Astrocyte (in vitro differentiated cells and primary cell): ENCODE measurements at regions not wholly inside any gene's neighbourhood (a gene's known extent, or its start where the extent isn't known, plus 50 kb on each side); places are given as distances from the start of the nearest gene placed in this dataset.

Experiments
- DNase-seq: peaks from one replicate; pipeline ENCODE4 v3.0.0-alpha.2; 2010; ENCODE audit warnings: low read depth
- FAIRE-seq: peaks from 2 replicates; lab custom pipeline; 2011; peaks lifted over from hg19 to GRCh38; lab: Jason Lieb, UNC
- H2AFZ ChIP-seq: 2 replicates; pipeline ENCODE4 v1.6.0; 2012; ENCODE audit warnings: low read depth, low read length, inconsistent platforms
- H3K27ac ChIP-seq: 2 replicates; pipeline ENCODE4 v1.5.1; 2011; ENCODE audit warnings: low read depth, low read length, inconsistent platforms
- H3K27me3 ChIP-seq: 2 replicates; pipeline ENCODE4 v1.6.0; 2011; ENCODE audit warnings: low read length, inconsistent platforms; ENCODE audit not compliant: insufficient read depth
- H3K36me3 ChIP-seq: 2 replicates; pipeline ENCODE4 v1.5.1; 2011; ENCODE audit warnings: low read length, inconsistent platforms; ENCODE audit not compliant: insufficient read depth
- H3K4me1 ChIP-seq: 2 replicates; pipeline ENCODE4 v1.5.1; 2011; ENCODE audit warnings: low read length, inconsistent platforms; ENCODE audit not compliant: insufficient read depth
- H3K4me2 ChIP-seq: 2 replicates; pipeline ENCODE4 v1.6.0; 2012; ENCODE audit warnings: low read length, inconsistent platforms
- H3K4me3 ChIP-seq: 2 replicates; pipeline ENCODE4 v1.5.1; 2011; ENCODE audit warnings: low read depth, mild to moderate bottlenecking, low read length, inconsistent platforms; ENCODE audit not compliant: insufficient read depth
- H3K79me2 ChIP-seq: 2 replicates; pipeline ENCODE4 v1.6.0; 2012; ENCODE audit warnings: mild to moderate bottlenecking, low read length, inconsistent platforms; ENCODE audit not compliant: insufficient read depth
- H3K9ac ChIP-seq: 2 replicates; pipeline ENCODE4 v1.6.0; 2012; ENCODE audit warnings: mild to moderate bottlenecking, low read length, inconsistent platforms
- H3K9me3 ChIP-seq: 2 replicates; pipeline ENCODE4 v1.5.1; 2012; ENCODE audit warnings: low read depth, mild to moderate bottlenecking, low read length, inconsistent platforms; ENCODE audit not compliant: insufficient read depth
- H4K20me1 ChIP-seq: 2 replicates; pipeline ENCODE4 v1.6.0; 2012; ENCODE audit warnings: low read length, inconsistent platforms; ENCODE audit not compliant: insufficient read depth
- H3K27ac Mint-ChIP-seq: one replicate; pipeline ENCODE4 v1.8.0; 2021; ENCODE audit warnings: mild to moderate bottlenecking, mixed read lengths; ENCODE audit not compliant: unreplicated experiment
- H3K27me3 Mint-ChIP-seq: one replicate; pipeline ENCODE4 v1.8.0; 2021; ENCODE audit warnings: low read depth, mixed read lengths; ENCODE audit not compliant: unreplicated experiment
- H3K36me3 Mint-ChIP-seq: one replicate; pipeline ENCODE4 v1.8.0; 2021; ENCODE audit warnings: low read depth, mixed read lengths; ENCODE audit not compliant: unreplicated experiment
- H3K4me1 Mint-ChIP-seq: one replicate; pipeline ENCODE4 v1.8.0; 2021; ENCODE audit warnings: low read depth, mixed read lengths; ENCODE audit not compliant: unreplicated experiment
- H3K4me3 Mint-ChIP-seq: one replicate; pipeline ENCODE4 v1.8.0; 2021; ENCODE audit warnings: mild to moderate bottlenecking, moderate library complexity, mixed read lengths; ENCODE audit not compliant: unreplicated experiment
- H3K9me3 Mint-ChIP-seq: one replicate; pipeline ENCODE4 v1.8.0; 2021; ENCODE audit warnings: mild to moderate bottlenecking, mixed read lengths; ENCODE audit not compliant: unreplicated experiment
- EZH2 ChIP-seq: IDR thresholded peaks from 2 replicates; pipeline ENCODE4 v1.6.1; 2012; ENCODE audit warnings: mild to moderate bottlenecking, low read length, inconsistent platforms; ENCODE audit not compliant: insufficient read depth
- TF ChIP-seq, protein P1 (sequence below): IDR thresholded peaks from 2 replicates; pipeline ENCODE4 v1.5.1; 2011; ENCODE audit warnings: low read depth, mild to moderate bottlenecking, inconsistent platforms, low read length, moderate library complexity; ENCODE audit not compliant: insufficient read depth

- FAIRE-seq (no peak), DNase-seq (no peak)
- Histone ChIP-seq H3K79me2 (no peaks in the 10 kb centered on the region), H2AFZ (no peak overlapping the region), H3K4me3 (no peak overlapping the region), H3K27ac (no peak overlapping the region), H4K20me1 (no peaks in the 10 kb centered on the region), H3K9me3 (no peaks in the 10 kb centered on the region), H3K27me3 (peaks cover 11% of the 10 kb centered on the region), H3K36me3 (no peaks in the 10 kb centered on the region), H3K9ac (no peak overlapping the region), H3K4me2 (no peak overlapping the region), H3K4me1 (no peaks in the 10 kb centered on the region)
- H3K36me3 Mint-ChIP-seq = no peaks in the 10 kb centered on the region
- H3K27ac Mint-ChIP-seq = no peak overlapping the region
- H3K4me3 Mint-ChIP-seq = no peak overlapping the region
- H3K4me1 Mint-ChIP-seq = peaks cover 6% of the 10 kb centered on the region
- H3K9me3 Mint-ChIP-seq = no peaks in the 10 kb centered on the region
- H3K27me3 Mint-ChIP-seq = peaks cover 14% of the 10 kb centered on the region
- no peak for TF ChIP-seq EZH2
- TF ChIP-seq, protein P1, sequence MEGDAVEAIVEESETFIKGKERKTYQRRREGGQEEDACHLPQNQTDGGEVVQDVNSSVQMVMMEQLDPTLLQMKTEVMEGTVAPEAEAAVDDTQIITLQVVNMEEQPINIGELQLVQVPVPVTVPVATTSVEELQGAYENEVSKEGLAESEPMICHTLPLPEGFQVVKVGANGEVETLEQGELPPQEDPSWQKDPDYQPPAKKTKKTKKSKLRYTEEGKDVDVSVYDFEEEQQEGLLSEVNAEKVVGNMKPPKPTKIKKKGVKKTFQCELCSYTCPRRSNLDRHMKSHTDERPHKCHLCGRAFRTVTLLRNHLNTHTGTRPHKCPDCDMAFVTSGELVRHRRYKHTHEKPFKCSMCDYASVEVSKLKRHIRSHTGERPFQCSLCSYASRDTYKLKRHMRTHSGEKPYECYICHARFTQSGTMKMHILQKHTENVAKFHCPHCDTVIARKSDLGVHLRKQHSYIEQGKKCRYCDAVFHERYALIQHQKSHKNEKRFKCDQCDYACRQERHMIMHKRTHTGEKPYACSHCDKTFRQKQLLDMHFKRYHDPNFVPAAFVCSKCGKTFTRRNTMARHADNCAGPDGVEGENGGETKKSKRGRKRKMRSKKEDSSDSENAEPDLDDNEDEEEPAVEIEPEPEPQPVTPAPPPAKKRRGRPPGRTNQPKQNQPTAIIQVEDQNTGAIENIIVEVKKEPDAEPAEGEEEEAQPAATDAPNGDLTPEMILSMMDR = no peak
These were observed 415.8 kb downstream of the PREX1 start for GRCh38 chr20:48411919-48412522.

- Histone ChIP-seq H3K27me3 (peaks cover 11% of the 10 kb centered on the region), H3K4me1 (no peaks in the 10 kb centered on the region), H3K9ac (no peak overlapping the region), H3K9me3 (no peaks in the 10 kb centered on the region), H3K79me2 (no peaks in the 10 kb centered on the region), H2AFZ (no peak overlapping the region), H3K4me3 (no peak overlapping the region), H4K20me1 (no peaks in the 10 kb centered on the region), H3K36me3 (no peaks in the 10 kb centered on the region), H3K4me2 (no peak overlapping the region), H3K27ac (no peak overlapping the region)
- H3K27ac Mint-ChIP-seq = peak overlapping the region; percentile 48
- FAIRE-seq (no peak), DNase-seq (no peak)
- no peak overlapping the region for H3K4me3 Mint-ChIP-seq
- H3K27me3 Mint-ChIP-seq = peaks cover 14% of the 10 kb centered on the region
- TF ChIP-seq, protein P1 = no peak
- no peak for TF ChIP-seq EZH2
- H3K9me3 Mint-ChIP-seq = no peaks in the 10 kb centered on the region
- no peaks in the 10 kb centered on the region for H3K36me3 Mint-ChIP-seq
- H3K4me1 Mint-ChIP-seq = peaks cover 9% of the 10 kb centered on the region
These were observed 416.6 kb downstream of the PREX1 start for GRCh38 chr20:48411245-48411644.

GRCh38 chr20:48409055-48409615 is 418.7 kb downstream of the PREX1 start:
- peaks cover 21% of the 10 kb centered on the region for H3K27me3 Mint-ChIP-seq

More at GRCh38 chr20:48409055-48409615, 418.7 kb downstream of the PREX1 start:
- no peaks in the 10 kb centered on the region for H3K79me2 ChIP-seq
- H4K20me1 ChIP-seq = no peaks in the 10 kb centered on the region
- H2AFZ ChIP-seq = no peak overlapping the region
- peaks cover 9% of the 10 kb centered on the region for H3K4me1 Mint-ChIP-seq
- no peak overlapping the region for H3K4me3 Mint-ChIP-seq
- FAIRE-seq (no peak), DNase-seq (no peak)
- H3K27ac Mint-ChIP-seq = no peak overlapping the region
- peaks cover 11% of the 10 kb centered on the region for H3K27me3 ChIP-seq
- H3K9me3 ChIP-seq = no peaks in the 10 kb centered on the region
- no peaks in the 10 kb centered on the region for H3K36me3 ChIP-seq
- TF ChIP-seq, protein P1 = no peak
- TF ChIP-seq EZH2 = no peak
- H3K36me3 Mint-ChIP-seq = no peaks in the 10 kb centered on the region
- H3K27ac ChIP-seq = no peak overlapping the region
- H3K9me3 Mint-ChIP-seq = no peaks in the 10 kb centered on the region
- no peak overlapping the region for H3K9ac ChIP-seq
- no peaks in the 10 kb centered on the region for H3K4me1 ChIP-seq
- no peak overlapping the region for H3K4me2 ChIP-seq
- no peak overlapping the region for H3K4me3 ChIP-seq
